Gastroesophageal sphincter (tissue), 4 donors: ENCODE measurements at regions not wholly inside any gene's neighbourhood (a gene's known extent, or its start where the extent isn't known, plus 50 kb on each side); places are given as distances from the start of the nearest gene placed in this dataset.

Experiments used
- ATAC-seq: fragments of 150-250 bp; one replicate; pipeline ENCODE4 v1.9.1; 2016; ENCODE audit warnings: mild to moderate bottlenecking, moderate library complexity
- H3K27ac ChIP-seq, 4 donors: fragments of 200-600 bp; sonication (generic) in 3 of 4; 1 replicate in 3 of 4; 2 replicates in 1 of 4; pipeline ENCODE4 v1.5.1; 2016 to 2019
- H3K27me3 ChIP-seq: fragments of 200-600 bp; sonication (generic); one replicate; pipeline ENCODE4 v1.5.1; 2019
- H3K36me3 ChIP-seq, 2 donors: fragments of 200-600 bp; sonication (generic); one replicate each; pipeline ENCODE4 v1.5.1; 2019; ENCODE audit warnings: control low read depth in 1 of 2
- H3K4me1 ChIP-seq, 3 donors: fragments of 200-600 bp; sonication (generic); 1 replicate in 2 of 3; 2 replicates in 1 of 3; pipeline ENCODE4 v1.5.1; 2016 to 2019; ENCODE audit warnings: control low read depth in 2 of 3
- H3K4me3 ChIP-seq, 2 donors: fragments of 200-600 bp; sonication (generic); one replicate each; pipeline ENCODE4 v1.5.1; 2019; ENCODE audit warnings: mild to moderate bottlenecking in 1 of 2, moderate library complexity in 1 of 2
- H3K9me3 ChIP-seq, 3 donors: fragments of 200-600 bp; sonication (generic); one replicate each; pipeline ENCODE4 v1.5.1; 2017 to 2019; ENCODE audit warnings: control low read depth in 2 of 3
- CTCF ChIP-seq, 4 experiments: fragments of 200-600 bp in 2 of 4; fragments of 450-650 bp in 2 of 4; sonication (generic) in 1 of 4; IDR thresholded peaks; one replicate each; pipeline ENCODE4 v1.5.1; 2017 to 2019; ENCODE audit warnings: antibody characterized with exemption in 4 of 4, mild to moderate bottlenecking in 2 of 4, moderate library complexity in 2 of 4
- EP300 ChIP-seq: sonication (generic); formaldehyde crosslinking; IDR thresholded peaks from one replicate; pipeline ENCODE4 v1.6.1; 2017; ENCODE audit warnings: antibody characterized with exemption, mild to moderate bottlenecking
- POLR2A ChIP-seq, 2 donors: fragments of 450-650 bp; IDR thresholded peaks; one replicate each; pipeline ENCODE4 v1.6.1; 2017; ENCODE audit warnings: antibody characterized with exemption in 2 of 2, mild to moderate bottlenecking in 2 of 2, moderate library complexity in 1 of 2
- POLR2AphosphoS5 ChIP-seq: sonication (generic); formaldehyde crosslinking; IDR thresholded peaks from one replicate; pipeline ENCODE4 v1.6.1; 2017; ENCODE audit warnings: antibody characterized with exemption
- WGBS, 2 donors: methylation state at CpG; one replicate each; pipeline ENCODE4 v1.1.5; 2018; ENCODE audit warnings: low coverage in 1 of 2; 5-methylcytosine and 5-hydroxymethylcytosine counted together

DNA sequence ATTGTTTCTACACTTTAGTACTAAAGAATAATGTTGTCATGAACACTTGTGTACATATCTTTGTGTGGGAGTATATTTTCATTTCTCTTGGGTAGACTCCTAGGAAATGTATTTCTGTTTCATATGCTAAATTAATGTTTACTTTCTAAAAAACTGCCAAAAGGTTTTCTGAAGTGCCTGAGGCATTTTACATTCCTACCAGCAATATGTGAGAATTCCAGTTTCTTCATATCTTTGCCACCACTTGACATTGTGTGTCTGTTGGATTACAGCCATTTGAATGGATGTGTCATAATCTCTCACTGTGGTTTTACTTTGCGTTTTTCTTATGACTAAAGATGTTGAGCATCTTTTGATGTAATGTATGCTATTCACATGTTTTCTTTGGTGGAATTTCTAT is 428.2 kb upstream of the KCNH7 start:
- H3K4me3 ChIP-seq, result no peak overlapping the region
- no peak overlapping the region for H3K27ac ChIP-seq
- no peaks in the 10 kb centered on the region for H3K36me3 ChIP-seq
- H3K9me3 ChIP-seq, result no peaks in the 10 kb centered on the region
- ATAC-seq, result no peak
- WGBS, 2 donors, result 40 to 48% methylated on average over 1 of the region's 1 CpG
- no peaks in the 10 kb centered on the region for H3K4me1 ChIP-seq
- no peaks in the 10 kb centered on the region for H3K27me3 ChIP-seq
- TF ChIP-seq POLR2AphosphoS5, result no peak
- TF ChIP-seq POLR2A (IDR thresholded peaks at IDR 0.05), result no peak

DNA sequence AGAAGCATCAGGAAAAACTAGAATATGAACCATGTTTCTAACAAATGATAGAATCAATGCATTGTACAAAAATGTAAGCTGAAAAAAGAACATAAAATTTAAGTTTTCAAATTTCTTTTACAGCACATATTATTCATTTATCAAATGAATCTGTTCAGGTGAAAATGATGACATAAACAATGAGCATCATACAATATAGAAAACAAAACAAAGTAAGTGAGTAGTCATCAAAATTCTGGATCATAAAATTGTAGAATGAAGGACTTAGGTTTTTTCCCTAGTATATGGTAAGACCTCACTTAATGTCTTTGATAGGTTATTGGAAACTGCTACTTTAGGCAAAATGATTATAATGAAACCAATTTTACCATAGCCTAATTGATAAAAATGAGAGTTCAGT is 427.0 kb upstream of the KCNH7 start:
- no peak for ATAC-seq
- Histone ChIP-seq H3K36me3 (no peaks in the 10 kb centered on the region), H3K27me3 (no peaks in the 10 kb centered on the region)

DNA sequence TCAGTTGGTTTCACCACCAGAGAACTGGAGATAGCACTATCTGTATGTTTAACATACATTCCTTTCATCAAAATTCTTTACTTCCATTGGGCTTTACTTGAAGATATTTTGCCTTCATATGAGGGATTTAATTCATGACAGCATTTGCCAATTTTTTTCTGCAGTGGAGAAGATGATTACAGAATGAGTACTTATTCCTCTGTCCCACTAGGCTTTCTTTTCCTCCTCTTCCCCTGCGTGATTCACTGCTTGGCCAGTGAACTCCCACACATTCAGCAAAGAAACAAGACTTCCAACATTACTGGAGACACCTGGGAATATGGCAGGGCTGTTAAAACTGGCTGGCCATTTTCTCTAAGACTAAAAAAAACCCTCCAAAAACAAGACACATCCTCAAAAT is 425.8 kb upstream of the KCNH7 start:
- H3K4me1 ChIP-seq, result no peaks in the 10 kb centered on the region
- WGBS, 2 donors, result 30% methylated on average over 1 of the region's 1 CpG; no CpG with 5 or more reads in 1 of the 2 donors
- no peaks in the 10 kb centered on the region for H3K9me3 ChIP-seq
- H3K27ac ChIP-seq, result no peak overlapping the region
- no peaks in the 10 kb centered on the region for H3K27me3 ChIP-seq
- no peak overlapping the region for H3K4me3 ChIP-seq
- no peak for ATAC-seq
- TF ChIP-seq CTCF (IDR thresholded peaks at IDR 0.05), result no peak
- TF ChIP-seq POLR2A (IDR thresholded peaks at IDR 0.05), result no peak
- TF ChIP-seq EP300, result no peak
- TF ChIP-seq POLR2AphosphoS5, result no peak
- H3K36me3 ChIP-seq, result no peaks in the 10 kb centered on the region

More for the DNA sequence above, 427.0 kb upstream of the KCNH7 start:
- TF ChIP-seq EP300 (no peak), CTCF (IDR thresholded peaks at IDR 0.05) (no peak), POLR2AphosphoS5 (no peak), POLR2A (IDR thresholded peaks at IDR 0.05) (no peak)
- Histone ChIP-seq H3K27ac (no peak overlapping the region), H3K4me3 (no peak overlapping the region), H3K4me1 (no peaks in the 10 kb centered on the region), H3K9me3 (no peaks in the 10 kb centered on the region)

GRCh38 chr2:163259489-163259888 is 420.9 kb upstream of the KCNH7 start:
- H3K27ac ChIP-seq, result no peak overlapping the region
- peaks cover 4% of the 10 kb centered on the region for H3K27me3 ChIP-seq
- no peak overlapping the region for H3K4me3 ChIP-seq
- H3K9me3 ChIP-seq, result no peaks in the 10 kb centered on the region
- no peaks in the 10 kb centered on the region for H3K36me3 ChIP-seq
- TF ChIP-seq EP300 (no peak), CTCF (IDR thresholded peaks at IDR 0.05) (no peak), POLR2AphosphoS5 (no peak), POLR2A (IDR thresholded peaks at IDR 0.05) (no peak)
- no peak for ATAC-seq
- no peaks in the 10 kb centered on the region for H3K4me1 ChIP-seq

GRCh38 chr2:163255086-163255485 is 416.5 kb upstream of the KCNH7 start:
- Histone ChIP-seq H3K9me3 (no peaks in the 10 kb centered on the region), H3K4me1 (no peaks in the 10 kb centered on the region), H3K27ac (no peak overlapping the region)

More at GRCh38 chr2:163255086-163255485, 416.5 kb upstream of the KCNH7 start:
- ATAC-seq, result no peak
- TF ChIP-seq CTCF (IDR thresholded peaks at IDR 0.05) (no peak), POLR2A (IDR thresholded peaks at IDR 0.05) (no peak), EP300 (no peak), POLR2AphosphoS5 (no peak)
- H3K36me3 ChIP-seq, result no peaks in the 10 kb centered on the region
- peaks cover 4% of the 10 kb centered on the region for H3K27me3 ChIP-seq
- no peak overlapping the region for H3K4me3 ChIP-seq
